ENCODE measurements at regions not wholly inside any gene's neighbourhood (a gene's known extent, or its start where the extent isn't known, plus 50 kb on each side); places are given as distances from the start of the nearest gene placed in this dataset.

DNA sequence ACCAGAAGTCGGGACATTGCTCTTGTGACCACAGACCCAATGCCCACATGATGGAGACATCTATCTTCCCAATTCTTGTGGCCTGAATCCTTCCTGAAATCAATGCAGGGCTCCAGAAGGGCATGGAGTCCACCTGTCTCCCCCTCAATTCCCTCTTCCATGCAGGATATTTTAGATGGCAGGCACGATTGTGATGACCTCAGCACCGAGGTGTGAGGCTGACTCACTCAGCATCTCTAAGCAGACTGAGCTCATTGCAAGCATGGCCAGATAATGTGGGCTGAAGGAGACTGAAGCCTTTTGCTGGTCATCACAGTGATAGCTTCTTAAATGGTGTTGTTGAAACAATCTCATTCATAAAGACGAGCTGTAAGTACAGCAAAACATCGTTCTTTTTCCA lies 374.9 kb upstream of the PODXL start:
- TF ChIP-seq, protein P1, sequence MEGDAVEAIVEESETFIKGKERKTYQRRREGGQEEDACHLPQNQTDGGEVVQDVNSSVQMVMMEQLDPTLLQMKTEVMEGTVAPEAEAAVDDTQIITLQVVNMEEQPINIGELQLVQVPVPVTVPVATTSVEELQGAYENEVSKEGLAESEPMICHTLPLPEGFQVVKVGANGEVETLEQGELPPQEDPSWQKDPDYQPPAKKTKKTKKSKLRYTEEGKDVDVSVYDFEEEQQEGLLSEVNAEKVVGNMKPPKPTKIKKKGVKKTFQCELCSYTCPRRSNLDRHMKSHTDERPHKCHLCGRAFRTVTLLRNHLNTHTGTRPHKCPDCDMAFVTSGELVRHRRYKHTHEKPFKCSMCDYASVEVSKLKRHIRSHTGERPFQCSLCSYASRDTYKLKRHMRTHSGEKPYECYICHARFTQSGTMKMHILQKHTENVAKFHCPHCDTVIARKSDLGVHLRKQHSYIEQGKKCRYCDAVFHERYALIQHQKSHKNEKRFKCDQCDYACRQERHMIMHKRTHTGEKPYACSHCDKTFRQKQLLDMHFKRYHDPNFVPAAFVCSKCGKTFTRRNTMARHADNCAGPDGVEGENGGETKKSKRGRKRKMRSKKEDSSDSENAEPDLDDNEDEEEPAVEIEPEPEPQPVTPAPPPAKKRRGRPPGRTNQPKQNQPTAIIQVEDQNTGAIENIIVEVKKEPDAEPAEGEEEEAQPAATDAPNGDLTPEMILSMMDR (IDR thresholded peaks at IDR 0.05), result no peak
- no peak for TF ChIP-seq EP300 (IDR thresholded peaks at IDR 0.05)
- no peak for TF ChIP-seq POLR2A (IDR thresholded peaks at IDR 0.05)
